HG02885 (cell line): ENCODE measurements at regions not wholly inside any gene's neighbourhood (a gene's known extent, or its start where the extent isn't known, plus 50 kb on each side); places are given as distances from the start of the nearest gene placed in this dataset.

ENCODE experiments used
- ATAC-seq: cut with Tn5 transposase; IDR thresholded peaks from one replicate; pipeline ENCODE4 v1.9.1; 2021; ENCODE audit warnings: mild to moderate bottlenecking; ENCODE audit not compliant: unreplicated experiment, poor library complexity

GRCh38 chr12:75592638-75593335, 81.4 kb upstream of the KRR1 start:
- no peak for ATAC-seq

- no peak for ATAC-seq
Observed at GRCh38 chr12:75592086-75592485, 80.7 kb upstream of the KRR1 start.

- no peak for ATAC-seq
Observed at GRCh38 chr12:75591628-75592027, 80.2 kb upstream of the KRR1 start.

- no peak for ATAC-seq
Observed at GRCh38 chr12:75589801-75590200, 78.4 kb upstream of the KRR1 start.

- no peak for ATAC-seq
Observed at GRCh38 chr12:75587340-75588106, 76.1 kb upstream of the KRR1 start.

GRCh38 chr12:75585330-75585729, 73.9 kb upstream of the KRR1 start:
- no peak for ATAC-seq

- ATAC-seq = no peak
Observed at GRCh38 chr12:75583355-75583754, 71.9 kb upstream of the KRR1 start.

GRCh38 chr12:75581515-75581914, 70.1 kb upstream of the KRR1 start:
- ATAC-seq = no peak

GRCh38 chr12:75579552-75579951, 68.1 kb upstream of the KRR1 start:
- ATAC-seq = no peak

- no peak for ATAC-seq
Observed at GRCh38 chr12:75578546-75578945, 67.1 kb upstream of the KRR1 start.

- no peak for ATAC-seq
Observed at GRCh38 chr12:75577812-75578211, 66.4 kb upstream of the KRR1 start.

GRCh38 chr12:75571656-75572205, 60.3 kb upstream of the KRR1 start:
- no peak for ATAC-seq

GRCh38 chr12:75571204-75571603, 59.8 kb upstream of the KRR1 start:
- no peak for ATAC-seq

GRCh38 chr12:75568801-75569200, 57.4 kb upstream of the KRR1 start:
- no peak for ATAC-seq

- ATAC-seq = no peak
Observed at GRCh38 chr12:75568393-75568792, 57.0 kb upstream of the KRR1 start.

- no peak for ATAC-seq
Observed at GRCh38 chr12:75565795-75566194, 54.4 kb upstream of the KRR1 start.

GRCh38 chr12:75564852-75565251, 53.4 kb upstream of the KRR1 start:
- ATAC-seq = no peak

GRCh38 chr12:75564398-75564797, 53.0 kb upstream of the KRR1 start:
- no peak for ATAC-seq

- ATAC-seq = no peak
Observed at GRCh38 chr12:75563351-75563750, 51.9 kb upstream of the KRR1 start.

- no peak for ATAC-seq
Observed at GRCh38 chr12:75561921-75562320, 50.5 kb upstream of the KRR1 start.
